GM20000 (cell line): ENCODE measurements at regions not wholly inside any gene's neighbourhood (a gene's known extent, or its start where the extent isn't known, plus 50 kb on each side); places are given as distances from the start of the nearest gene placed in this dataset.
"Not testable (repeated sequence)": the region's sequence is repeated elsewhere in the genome, so short reads cannot be mapped to it uniquely, and the experiment has no call there.

Source experiments
- DNase-seq: peaks from one replicate; pipeline ENCODE4 v3.0.0; 2012; ENCODE audit warnings: low spot score
- TF ChIP-seq, protein P1 (sequence below): IDR thresholded peaks from 2 replicates; pipeline ENCODE4 v1.5.1; 2012; ENCODE audit warnings: mild to moderate bottlenecking, control low read depth; ENCODE audit errors: extremely low read depth, missing control alignments

DNA sequence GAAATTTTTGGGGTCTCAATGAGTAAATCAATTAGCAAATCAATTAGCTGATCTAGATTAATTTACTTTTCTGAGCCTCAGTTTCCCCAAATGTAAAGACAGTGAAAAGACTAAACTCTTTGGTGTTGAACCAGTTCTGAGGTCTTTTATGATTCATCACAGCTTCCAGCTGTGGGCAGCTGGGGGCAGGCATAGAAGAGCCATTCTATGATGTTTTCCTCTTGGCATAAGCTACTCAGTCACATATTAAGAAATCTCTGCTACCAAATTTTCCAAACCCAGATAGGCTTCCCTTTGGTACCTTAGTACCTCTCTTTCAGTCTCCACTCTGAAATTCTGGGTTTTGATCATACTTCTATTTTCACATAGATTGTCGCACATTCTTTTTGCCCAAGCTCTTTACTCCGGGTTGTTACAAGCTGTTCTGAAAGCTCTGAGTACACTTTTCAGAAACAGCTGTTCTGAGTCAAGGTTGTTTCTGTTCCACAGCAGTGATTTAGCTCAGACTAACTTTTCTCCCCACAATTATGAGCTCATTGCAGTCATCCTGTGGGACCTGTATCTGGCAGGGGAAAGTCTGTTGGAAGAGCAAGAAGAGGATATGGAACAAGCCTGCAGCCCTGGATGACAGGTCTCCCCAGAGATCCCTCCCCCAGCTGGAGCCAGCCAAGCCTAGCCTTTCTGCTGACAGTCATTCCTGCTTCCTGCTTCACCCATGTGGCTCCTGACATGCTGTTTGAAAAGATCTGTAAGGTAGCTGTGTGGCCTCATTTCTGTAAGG lies 599.6 kb upstream of the GHITM start:
- DNase-seq: no peak
- TF ChIP-seq, protein P1, sequence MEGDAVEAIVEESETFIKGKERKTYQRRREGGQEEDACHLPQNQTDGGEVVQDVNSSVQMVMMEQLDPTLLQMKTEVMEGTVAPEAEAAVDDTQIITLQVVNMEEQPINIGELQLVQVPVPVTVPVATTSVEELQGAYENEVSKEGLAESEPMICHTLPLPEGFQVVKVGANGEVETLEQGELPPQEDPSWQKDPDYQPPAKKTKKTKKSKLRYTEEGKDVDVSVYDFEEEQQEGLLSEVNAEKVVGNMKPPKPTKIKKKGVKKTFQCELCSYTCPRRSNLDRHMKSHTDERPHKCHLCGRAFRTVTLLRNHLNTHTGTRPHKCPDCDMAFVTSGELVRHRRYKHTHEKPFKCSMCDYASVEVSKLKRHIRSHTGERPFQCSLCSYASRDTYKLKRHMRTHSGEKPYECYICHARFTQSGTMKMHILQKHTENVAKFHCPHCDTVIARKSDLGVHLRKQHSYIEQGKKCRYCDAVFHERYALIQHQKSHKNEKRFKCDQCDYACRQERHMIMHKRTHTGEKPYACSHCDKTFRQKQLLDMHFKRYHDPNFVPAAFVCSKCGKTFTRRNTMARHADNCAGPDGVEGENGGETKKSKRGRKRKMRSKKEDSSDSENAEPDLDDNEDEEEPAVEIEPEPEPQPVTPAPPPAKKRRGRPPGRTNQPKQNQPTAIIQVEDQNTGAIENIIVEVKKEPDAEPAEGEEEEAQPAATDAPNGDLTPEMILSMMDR: no peak

DNA sequence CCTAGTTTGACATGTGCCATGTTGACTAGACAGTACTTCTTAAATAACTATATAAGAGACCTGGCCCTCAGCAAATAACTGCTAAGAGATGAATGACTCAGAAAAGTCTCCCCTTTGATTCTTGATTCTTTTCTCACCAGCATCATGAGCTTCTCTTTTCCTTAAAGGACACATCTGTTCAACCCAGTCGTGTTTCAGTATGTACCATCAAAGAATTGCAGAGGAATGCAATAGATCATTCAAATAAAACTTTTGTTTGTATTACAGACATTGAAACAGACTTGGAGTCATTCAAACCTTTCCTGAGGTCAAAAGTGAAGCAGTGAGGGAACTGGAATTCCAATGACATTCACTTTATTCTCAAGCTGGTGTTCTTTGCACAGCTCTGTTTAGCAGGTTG lies 598.3 kb upstream of the GHITM start:
- TF ChIP-seq, protein P1: no peak
- DNase-seq: no peak

DNA sequence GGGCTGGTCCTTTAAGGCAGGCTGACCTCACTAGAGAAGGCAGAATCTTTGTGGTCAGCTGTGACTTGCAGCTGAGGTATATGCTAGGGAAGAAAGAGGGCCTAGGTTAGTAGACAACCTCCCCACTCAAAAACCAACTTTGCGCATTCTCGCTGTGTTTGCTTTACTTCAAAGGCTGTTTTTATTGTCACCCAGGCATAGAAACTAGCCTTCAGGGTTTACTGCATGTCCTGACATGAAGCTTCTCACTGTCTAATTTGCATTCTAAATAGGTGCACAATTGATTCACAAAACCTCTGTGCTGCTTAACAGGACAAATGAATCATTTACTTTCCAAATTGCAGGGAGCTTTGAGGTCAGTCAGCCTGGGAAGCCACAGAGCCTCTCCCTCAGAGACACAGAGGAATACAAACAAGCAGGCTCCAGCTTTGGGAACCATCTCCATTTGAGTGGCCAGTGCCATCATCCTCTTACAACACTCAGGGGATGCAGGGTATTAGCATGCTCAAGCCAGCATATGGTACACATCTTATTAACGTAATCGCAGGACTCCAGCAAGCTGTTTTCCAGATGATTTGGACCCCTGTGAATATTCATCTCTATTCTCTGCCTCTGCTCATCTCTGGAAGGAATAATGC lies 596.4 kb upstream of the GHITM start:
- TF ChIP-seq, protein P1: no peak
- no peak for DNase-seq

DNA sequence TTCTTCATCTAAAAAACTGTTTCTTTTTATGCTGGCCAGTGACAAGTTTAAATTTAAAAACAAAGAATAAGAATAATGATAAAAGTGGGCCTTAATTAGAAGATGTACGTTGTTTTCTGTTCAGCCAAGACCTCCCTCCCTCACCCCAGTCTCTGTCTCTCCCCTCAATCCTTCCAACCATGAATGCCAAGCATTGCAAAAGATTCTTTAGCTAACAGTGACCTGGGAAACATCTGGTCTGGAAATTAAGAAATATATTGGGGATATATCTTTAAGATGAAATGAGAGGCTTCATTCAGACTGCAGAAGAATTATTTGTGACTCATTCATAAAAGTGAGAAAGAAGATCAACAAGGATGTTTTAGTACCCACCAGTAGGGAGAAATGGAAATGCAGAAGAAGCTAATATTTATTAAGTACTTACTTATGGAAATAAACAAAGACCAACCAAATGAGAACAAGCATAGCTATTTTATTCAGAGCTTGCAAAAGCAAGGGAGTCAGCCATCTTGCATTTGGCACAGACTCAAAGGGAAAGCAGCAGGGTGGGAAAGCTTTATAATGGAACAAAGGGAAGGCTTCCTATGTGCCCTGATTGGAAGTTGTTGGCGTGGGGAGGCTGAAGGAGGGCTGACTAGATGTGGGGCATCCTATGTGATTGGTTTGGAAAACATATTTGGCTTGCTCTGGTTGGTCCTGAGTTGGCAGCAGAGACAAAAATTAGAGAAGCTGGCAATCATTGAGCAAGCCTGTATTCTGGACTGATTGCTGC lies 595.4 kb upstream of the GHITM start:
- no peak for DNase-seq
- TF ChIP-seq, protein P1: no peak

DNA sequence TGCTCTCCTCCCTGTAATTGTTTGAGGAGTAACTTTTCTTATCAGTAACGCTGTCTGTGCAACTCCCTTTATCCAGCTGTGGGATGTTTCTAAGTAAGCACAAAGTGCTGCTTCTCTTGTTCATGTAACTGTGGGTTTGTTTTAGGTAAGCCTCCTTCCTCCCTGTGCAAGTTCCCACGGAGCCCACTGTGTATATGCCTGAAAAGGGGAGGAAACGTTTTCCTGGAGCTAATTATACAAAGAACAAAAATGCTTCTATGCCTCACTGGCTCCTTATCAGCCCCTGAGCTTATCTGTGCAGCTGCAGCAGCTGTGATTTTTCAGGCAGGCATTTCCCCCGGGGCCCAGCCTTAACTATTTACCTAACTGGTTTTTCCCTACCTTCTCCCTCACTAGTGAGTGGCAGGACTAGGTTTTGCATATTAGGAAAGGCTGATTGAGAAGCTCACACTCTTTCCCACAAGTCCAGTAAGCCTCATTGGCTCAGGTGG lies 593.4 kb upstream of the GHITM start:
- DNase-seq: no peak
- TF ChIP-seq, protein P1: no peak

DNA sequence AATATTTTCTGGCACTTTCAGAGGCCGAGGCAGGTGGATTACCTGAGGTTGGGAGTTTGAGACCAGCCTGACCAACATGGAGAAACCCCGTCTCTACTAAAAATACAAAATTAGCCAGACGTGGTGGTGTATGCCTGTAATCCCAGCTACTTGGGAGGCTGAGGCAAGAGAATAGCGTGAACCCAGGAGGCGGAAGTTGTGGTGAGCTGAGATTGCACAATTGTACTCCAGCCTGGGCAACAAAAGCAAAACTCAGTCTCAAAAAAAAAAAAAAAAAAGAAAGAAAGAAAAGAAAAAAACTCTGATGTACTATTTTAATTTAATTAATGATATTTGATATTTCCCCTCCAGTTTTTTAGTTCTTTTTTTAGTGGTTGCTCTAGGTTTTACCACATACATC lies 588.1 kb upstream of the GHITM start:
- DNase-seq: not testable (repeated sequence)

DNA sequence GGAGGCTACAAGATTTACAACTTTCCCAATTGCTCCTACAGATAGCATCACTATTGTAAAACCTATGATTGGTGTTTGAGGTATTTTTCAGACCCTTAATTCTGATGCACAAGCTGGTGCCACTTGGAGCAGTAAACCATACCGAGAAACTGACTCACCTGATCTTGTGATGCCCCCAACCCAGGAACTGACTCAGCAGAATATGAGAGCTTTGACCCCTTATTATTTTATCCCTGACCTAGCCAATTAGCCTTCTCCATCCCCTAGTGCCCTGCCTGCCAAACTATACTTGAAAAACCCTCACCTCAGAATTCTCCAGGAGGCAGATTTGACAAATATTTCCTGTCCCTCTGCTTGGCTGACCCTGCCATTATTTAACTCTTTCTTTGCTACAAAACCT lies 585.9 kb upstream of the GHITM start:
- no peak for DNase-seq
- TF ChIP-seq, protein P1: no peak
